Esophagus muscularis mucosa (tissue), 4 donors: ENCODE measurements at regions not wholly inside any gene's neighbourhood (a gene's known extent, or its start where the extent isn't known, plus 50 kb on each side); places are given as distances from the start of the nearest gene placed in this dataset.

Experiments used
- DNase-seq: peaks from one replicate; pipeline ENCODE4 v3.0.0-alpha.2; 2017; ENCODE audit errors: extremely low spot score
- H3K27ac ChIP-seq, 4 donors: fragments of 200-600 bp; sonication (generic); replicated peaks in 1 of 4; 1 replicate in 3 of 4; 2 replicates in 1 of 4; pipeline ENCODE4 v1.5.1; 2016 to 2019; ENCODE audit warnings: mild to moderate bottlenecking in 1 of 4
- H3K27me3 ChIP-seq, 4 donors: fragments of 200-600 bp; sonication (generic); one replicate each; pipeline versions ENCODE4 v1.5.1 to v1.6.0; 2016 to 2019
- H3K36me3 ChIP-seq, 4 donors: fragments of 200-600 bp; sonication (generic); one replicate each; pipeline ENCODE4 v1.5.1; 2016 to 2019
- H3K4me1 ChIP-seq, 4 donors: fragments of 200-600 bp; sonication (generic); one replicate each; pipeline ENCODE4 v1.5.1; 2016 to 2019
- H3K4me3 ChIP-seq, 4 donors: fragments of 200-600 bp; sonication (generic); 1 replicate in 2 of 4; 2 replicates in 2 of 4; pipeline ENCODE4 v1.5.1; 2016 to 2019; ENCODE audit warnings: mild to moderate bottlenecking in 4 of 4, moderate library complexity in 1 of 4
- H3K9me3 ChIP-seq, 4 donors: fragments of 200-600 bp; sonication (generic); 1 replicate in 3 of 4; 2 replicates in 1 of 4; pipeline ENCODE4 v1.5.1; 2016 to 2019
- CTCF ChIP-seq, 3 experiments: fragments of 200-600 bp in 2 of 3; fragments of 450-650 bp in 1 of 3; sonication (generic) in 2 of 3; IDR thresholded peaks; one replicate each; pipeline ENCODE4 v1.5.1; 2017 to 2019; ENCODE audit warnings: antibody characterized with exemption in 3 of 3, mild to moderate bottlenecking in 2 of 3, moderate library complexity in 1 of 3
- EP300 ChIP-seq: sonication (generic); formaldehyde crosslinking; IDR thresholded peaks from one replicate; pipeline ENCODE4 v1.6.1; 2017; ENCODE audit warnings: antibody characterized with exemption
- POLR2A ChIP-seq: fragments of 450-650 bp; IDR thresholded peaks from one replicate; pipeline ENCODE4 v1.6.1; 2017; ENCODE audit warnings: antibody characterized with exemption, moderate library complexity, mild to moderate bottlenecking, low read depth
- POLR2AphosphoS5 ChIP-seq, 2 donors: sonication (generic); formaldehyde crosslinking; IDR thresholded peaks; one replicate each; pipeline ENCODE4 v1.6.1; 2017; ENCODE audit warnings: antibody characterized with exemption in 2 of 2
- WGBS: methylation state at CpG from one replicate; pipeline ENCODE4 v1.1.5; 2018; 5-methylcytosine and 5-hydroxymethylcytosine counted together
- intact Hi-C: fragments of 100-400 bp; cut with DNase I; formaldehyde crosslinking; loops from one replicate; pipeline ENCODE4 v1.15.1; 2023

- intact Hi-C loops, result no loop called here
- peak; percentile 62 for DNase-seq
- Histone ChIP-seq H3K27me3 (no peaks in the 10 kb centered on the region), H3K4me3 (no peak overlapping the region), H3K36me3 (no peaks in the 10 kb centered on the region), H3K27ac (no peak overlapping the region), H3K9me3 (no peaks in the 10 kb centered on the region), H3K4me1 (peaks cover 0 to 23% (median 7%) of the 10 kb centered on the region in 4 donors)
- TF ChIP-seq CTCF (IDR thresholded peaks at IDR 0.05), result no peak
- no peak for TF ChIP-seq POLR2A
- no peak for TF ChIP-seq POLR2AphosphoS5 (IDR thresholded peaks at IDR 0.05)
- TF ChIP-seq EP300, result no peak
These were observed 105.1 kb upstream of the FOXN2 start for GRCh38 chr2:48209214-48209885.

GRCh38 chr2:48210189-48210588 is 104.3 kb upstream of the FOXN2 start:
- no peaks in the 10 kb centered on the region for H3K36me3 ChIP-seq
- WGBS, result 86% methylated on average over 1 of the region's 2 CpGs
- H3K4me1 ChIP-seq, result peaks cover 0 to 23% (median 7%) of the 10 kb centered on the region in 4 donors
- intact Hi-C loops, result no loop called here
- DNase-seq, result peak; percentile 60
- H3K9me3 ChIP-seq, result no peaks in the 10 kb centered on the region
- no peak overlapping the region for H3K27ac ChIP-seq
- no peaks in the 10 kb centered on the region for H3K27me3 ChIP-seq
- no peak overlapping the region for H3K4me3 ChIP-seq
- TF ChIP-seq POLR2A, result no peak
- TF ChIP-seq POLR2AphosphoS5 (IDR thresholded peaks at IDR 0.05), result no peak
- TF ChIP-seq EP300, result no peak
- TF ChIP-seq CTCF (IDR thresholded peaks at IDR 0.05), result no peak

GRCh38 chr2:48213646-48214045 is 100.8 kb upstream of the FOXN2 start:
- H3K27me3 ChIP-seq, result no peaks in the 10 kb centered on the region
- 75% methylated on average over 3 of the region's 3 CpGs for WGBS
- TF ChIP-seq CTCF (IDR thresholded peaks at IDR 0.05), result no peak
- TF ChIP-seq EP300, result no peak
- TF ChIP-seq POLR2A, result no peak
- TF ChIP-seq POLR2AphosphoS5 (IDR thresholded peaks at IDR 0.05), result no peak
- peaks cover 0 to 14% (median 7%) of the 10 kb centered on the region in 4 donors for H3K4me1 ChIP-seq
- H3K9me3 ChIP-seq, result no peaks in the 10 kb centered on the region
- H3K27ac ChIP-seq, result no peak overlapping the region
- peak; percentile 31 for DNase-seq
- intact Hi-C loops, result no loop called here
- no peaks in the 10 kb centered on the region for H3K36me3 ChIP-seq
- no peak overlapping the region for H3K4me3 ChIP-seq

GRCh38 chr2:48218169-48218568 is 96.3 kb upstream of the FOXN2 start:
- WGBS, result 89% methylated on average over 2 of the region's 2 CpGs
- Histone ChIP-seq H3K9me3 (no peaks in the 10 kb centered on the region), H3K27me3 (no peaks in the 10 kb centered on the region), H3K4me3 (no peak overlapping the region), H3K36me3 (no peaks in the 10 kb centered on the region), H3K4me1 (no peaks in the 10 kb centered on the region), H3K27ac (no peak overlapping the region)
- DNase-seq, result no peak
- TF ChIP-seq POLR2A (no peak), POLR2AphosphoS5 (IDR thresholded peaks at IDR 0.05) (no peak), EP300 (no peak), CTCF (IDR thresholded peaks at IDR 0.05) (no peak)
- intact Hi-C loops, result no loop called here

GRCh38 chr2:48219234-48219554 is 95.3 kb upstream of the FOXN2 start:
- Histone ChIP-seq H3K9me3 (no peaks in the 10 kb centered on the region), H3K27ac (no peak overlapping the region), H3K4me3 (no peak overlapping the region), H3K27me3 (no peaks in the 10 kb centered on the region), H3K36me3 (no peaks in the 10 kb centered on the region), H3K4me1 (no peaks in the 10 kb centered on the region)
- TF ChIP-seq CTCF (IDR thresholded peaks at IDR 0.05) (no peak), POLR2AphosphoS5 (IDR thresholded peaks at IDR 0.05) (no peak)
- 90% methylated on average over 3 of the region's 3 CpGs for WGBS
- DNase-seq, result no peak
- intact Hi-C loops, result no loop called here
